HFFc6 (cell line): ENCODE measurements at regions not wholly inside any gene's neighbourhood (a gene's known extent, or its start where the extent isn't known, plus 50 kb on each side); places are given as distances from the start of the nearest gene placed in this dataset.

ENCODE experiments used
- DNase-seq: peaks from one replicate; pipeline ENCODE4 v3.0.0-alpha.2; 2018
- H3K27ac Mint-ChIP-seq: 2 replicates; pipeline ENCODE4 v1.8.0; 2020; ENCODE audit warnings: mild to moderate bottlenecking, mixed read lengths
- H3K27me3 Mint-ChIP-seq: 2 replicates; pipeline ENCODE4 v1.8.0; 2021; ENCODE audit warnings: mild to moderate bottlenecking, moderate library complexity, mixed read lengths; ENCODE audit not compliant: insufficient read depth
- H3K36me3 Mint-ChIP-seq: 2 replicates; pipeline ENCODE4 v1.8.0; 2021; ENCODE audit warnings: low read depth, mixed read lengths
- H3K4me1 Mint-ChIP-seq: 2 replicates; pipeline ENCODE4 v1.8.0; 2020; ENCODE audit warnings: low read depth, mixed read lengths
- H3K4me3 Mint-ChIP-seq: 2 replicates; pipeline ENCODE4 v1.8.0; 2020; ENCODE audit warnings: mild to moderate bottlenecking, moderate library complexity, mixed read lengths
- H3K9me3 Mint-ChIP-seq: 2 replicates; pipeline ENCODE4 v1.8.0; 2020; ENCODE audit warnings: mild to moderate bottlenecking, mixed read lengths
- CTCF ChIP-seq: fragments of 200-600 bp; sonication (generic); IDR thresholded peaks from 2 replicates; pipeline ENCODE4 v1.5.0; 2021; ENCODE audit warnings: antibody characterized with exemption, mild to moderate bottlenecking

- Mint-ChIP-seq H3K27me3 (no peaks in the 10 kb centered on the region), H3K4me3 (no peak overlapping the region), H3K9me3 (peaks cover 19% of the 10 kb centered on the region), H3K27ac (no peak overlapping the region), H3K36me3 (no peaks in the 10 kb centered on the region), H3K4me1 (no peaks in the 10 kb centered on the region)
- TF ChIP-seq CTCF = no peak
- DNase-seq = no peak
Measured at GRCh38 chr12:30400349-30400748, 295.3 kb downstream of the IPO8 start.

- peaks cover 20% of the 10 kb centered on the region for H3K9me3 Mint-ChIP-seq
- no peaks in the 10 kb centered on the region for H3K4me1 Mint-ChIP-seq
- TF ChIP-seq CTCF = no peak
- H3K27me3 Mint-ChIP-seq = no peaks in the 10 kb centered on the region
- no peak for DNase-seq
- no peak overlapping the region for H3K27ac Mint-ChIP-seq
- no peaks in the 10 kb centered on the region for H3K36me3 Mint-ChIP-seq
- H3K4me3 Mint-ChIP-seq = no peak overlapping the region
Measured at GRCh38 chr12:30399859-30400258, 295.8 kb downstream of the IPO8 start.

- no peak for TF ChIP-seq CTCF
- Mint-ChIP-seq H3K36me3 (no peaks in the 10 kb centered on the region), H3K4me1 (no peaks in the 10 kb centered on the region), H3K27me3 (no peaks in the 10 kb centered on the region), H3K9me3 (peaks cover 20% of the 10 kb centered on the region), H3K4me3 (no peak overlapping the region), H3K27ac (no peak overlapping the region)
- no peak for DNase-seq
Measured at GRCh38 chr12:30396576-30396975, 299.1 kb downstream of the IPO8 start.

GRCh38 chr12:30395190-30395589, 300.5 kb downstream of the IPO8 start:
- no peak for DNase-seq
- Mint-ChIP-seq H3K4me1 (no peaks in the 10 kb centered on the region), H3K9me3 (peaks cover 24% of the 10 kb centered on the region), H3K36me3 (no peaks in the 10 kb centered on the region), H3K27me3 (no peaks in the 10 kb centered on the region), H3K4me3 (no peak overlapping the region), H3K27ac (no peak overlapping the region)
- TF ChIP-seq CTCF = no peak

GRCh38 chr12:30391766-30392366, 303.8 kb downstream of the IPO8 start:
- DNase-seq = no peak
- Mint-ChIP-seq H3K36me3 (peaks cover 4% of the 10 kb centered on the region; the same call in 1 of the 2 replicates), H3K4me3 (no peak overlapping the region), H3K27me3 (no peaks in the 10 kb centered on the region), H3K27ac (no peak overlapping the region), H3K9me3 (peaks cover 35% of the 10 kb centered on the region), H3K4me1 (no peaks in the 10 kb centered on the region)
- no peak for TF ChIP-seq CTCF

DNA sequence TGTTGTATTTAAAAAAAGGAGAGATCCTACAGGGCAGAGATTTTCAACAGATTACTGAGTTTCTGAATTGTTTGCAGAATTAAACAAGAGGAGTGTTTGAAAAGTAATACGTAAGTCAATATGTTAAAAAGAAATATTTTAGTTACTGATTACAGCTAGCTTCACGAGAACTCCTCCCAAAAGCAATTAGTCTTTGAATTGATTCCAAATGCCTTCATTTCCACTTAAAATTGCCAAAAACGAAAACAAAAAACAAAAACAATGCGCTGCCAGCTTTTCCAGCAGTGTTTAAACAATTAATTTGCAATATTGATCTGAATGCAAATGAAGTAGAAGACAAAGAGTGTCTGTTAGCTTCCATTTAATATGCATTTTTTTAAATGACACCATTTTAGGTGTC, 310.0 kb downstream of the IPO8 start:
- H3K4me3 Mint-ChIP-seq = no peak overlapping the region
- no peaks in the 10 kb centered on the region for H3K27me3 Mint-ChIP-seq
- H3K27ac Mint-ChIP-seq = no peak overlapping the region
- H3K9me3 Mint-ChIP-seq = peaks cover 33% of the 10 kb centered on the region
- DNase-seq = no peak
- no peak for TF ChIP-seq CTCF
- H3K4me1 Mint-ChIP-seq = no peaks in the 10 kb centered on the region
- peaks cover 4% of the 10 kb centered on the region; the same call in 1 of the 2 replicates for H3K36me3 Mint-ChIP-seq
